ENCODE measurements at regions not wholly inside any gene's neighbourhood (a gene's known extent, or its start where the extent isn't known, plus 50 kb on each side); places are given as distances from the start of the nearest gene placed in this dataset.

GRCh38 chr9:107218829-107219485, 64.1 kb upstream of the RAD23B start:
- no peak for DNase-seq (ENCODE audit: low spot score)
- in situ Hi-C loops (cut with MboI; ENCODE audit: low sequenced_read_pairs, unreplicated experiment) = no loop called here
- TF ChIP-seq CTCF (IDR thresholded peaks at IDR 0.05; ENCODE audit: borderline replicate concordance, control extremely low read depth, extremely low read depth, insufficient read depth, missing control alignments) = no peak

- TF ChIP-seq CTCF (IDR thresholded peaks at IDR 0.05; ENCODE audit: borderline replicate concordance, control extremely low read depth, extremely low read depth, insufficient read depth, missing control alignments) = no peak
- in situ Hi-C loops (cut with MboI; ENCODE audit: low sequenced_read_pairs, unreplicated experiment) = no loop called here
- DNase-seq (ENCODE audit: low spot score) = no peak
Observed at GRCh38 chr9:107219486-107220077, 63.5 kb upstream of the RAD23B start.

- in situ Hi-C loops (cut with MboI; ENCODE audit: low sequenced_read_pairs, unreplicated experiment) = no loop called here
- TF ChIP-seq CTCF (IDR thresholded peaks at IDR 0.05; ENCODE audit: borderline replicate concordance, control extremely low read depth, extremely low read depth, insufficient read depth, missing control alignments) = no peak
Observed at GRCh38 chr9:107221321-107221720, 61.8 kb upstream of the RAD23B start.

GRCh38 chr9:107222020-107222522, 61.0 kb upstream of the RAD23B start:
- no peak for DNase-seq (ENCODE audit: low spot score)
- in situ Hi-C loops (cut with MboI; ENCODE audit: low sequenced_read_pairs, unreplicated experiment) = no loop called here
- TF ChIP-seq CTCF (IDR thresholded peaks at IDR 0.05; ENCODE audit: borderline replicate concordance, control extremely low read depth, extremely low read depth, insufficient read depth, missing control alignments) = no peak

More at GRCh38 chr9:107221321-107221720, 61.8 kb upstream of the RAD23B start:
- no peak for DNase-seq (ENCODE audit: low spot score)

GRCh38 chr9:107223381-107223780, 59.7 kb upstream of the RAD23B start:
- in situ Hi-C loops (cut with MboI; ENCODE audit: low sequenced_read_pairs, unreplicated experiment) = no loop called here

GRCh38 chr9:107224252-107224651, 58.8 kb upstream of the RAD23B start:
- in situ Hi-C loops (cut with MboI; ENCODE audit: low sequenced_read_pairs, unreplicated experiment) = no loop called here
- DNase-seq (ENCODE audit: low spot score) = no peak
- TF ChIP-seq CTCF (IDR thresholded peaks at IDR 0.05; ENCODE audit: borderline replicate concordance, control extremely low read depth, extremely low read depth, insufficient read depth, missing control alignments) = no peak

More at GRCh38 chr9:107223381-107223780, 59.7 kb upstream of the RAD23B start:
- no peak for TF ChIP-seq CTCF (IDR thresholded peaks at IDR 0.05; ENCODE audit: borderline replicate concordance, control extremely low read depth, extremely low read depth, insufficient read depth, missing control alignments)
- DNase-seq (ENCODE audit: low spot score) = no peak

Data from GM13976 (cell line).